ENCODE measurements at regions not wholly inside any gene's neighbourhood (a gene's known extent, or its start where the extent isn't known, plus 50 kb on each side); places are given as distances from the start of the nearest gene placed in this dataset.
A peak's percentile ranks its signal among the peaks of the same experiment; 100 is the strongest.

GRCh38 chr7:68147614-68148238, 1151.1 kb downstream of the TYW1 start:
- peak; percentile 91 for DNase-seq
- H3K4me3 ChIP-seq (ENCODE audit: low read depth, low read length): peak overlapping the region; percentile 3; the same call in 1 of the 2 replicates
- TF ChIP-seq CTCF (IDR thresholded peaks at IDR 0.05; ENCODE audit: low read depth, low read length): no peak
- H3K9me3 ChIP-seq: no peaks in the 10 kb centered on the region
- H3K4me1 ChIP-seq: peaks cover 16% of the 10 kb centered on the region
- H3K27me3 ChIP-seq: no peaks in the 10 kb centered on the region
- no peaks in the 10 kb centered on the region for H3K36me3 ChIP-seq

- no peak for DNase-seq
- no peaks in the 10 kb centered on the region for H3K9me3 ChIP-seq
- H3K4me1 ChIP-seq: peaks cover 16% of the 10 kb centered on the region
- no peak overlapping the region for H3K4me3 ChIP-seq (ENCODE audit: low read depth, low read length)
- H3K27me3 ChIP-seq: no peaks in the 10 kb centered on the region
- no peak for TF ChIP-seq CTCF (IDR thresholded peaks at IDR 0.05; ENCODE audit: low read depth, low read length)
- no peaks in the 10 kb centered on the region for H3K36me3 ChIP-seq
These were observed 1151.8 kb downstream of the TYW1 start for GRCh38 chr7:68148440-68148839.

- no peaks in the 10 kb centered on the region for H3K9me3 ChIP-seq
- no peaks in the 10 kb centered on the region for H3K36me3 ChIP-seq
- H3K4me3 ChIP-seq (ENCODE audit: low read depth, low read length): no peak overlapping the region
- peaks cover 9% of the 10 kb centered on the region; the same call in 1 of the 2 replicates for H3K4me1 ChIP-seq
- no peak for DNase-seq
- H3K27me3 ChIP-seq: no peaks in the 10 kb centered on the region
- TF ChIP-seq CTCF (IDR thresholded peaks at IDR 0.05; ENCODE audit: low read depth, low read length): no peak
These were observed 1155.6 kb downstream of the TYW1 start for GRCh38 chr7:68152205-68152604.

- no peaks in the 10 kb centered on the region for H3K27me3 ChIP-seq
- TF ChIP-seq CTCF (IDR thresholded peaks at IDR 0.05; ENCODE audit: low read depth, low read length): no peak
- DNase-seq: no peak
- H3K4me3 ChIP-seq (ENCODE audit: low read depth, low read length): no peak overlapping the region
- no peaks in the 10 kb centered on the region for H3K36me3 ChIP-seq
- H3K9me3 ChIP-seq: no peaks in the 10 kb centered on the region
- H3K4me1 ChIP-seq: no peaks in the 10 kb centered on the region
These were observed 1159.0 kb downstream of the TYW1 start for GRCh38 chr7:68155676-68156075.

- no peak for DNase-seq
- no peaks in the 10 kb centered on the region for H3K27me3 ChIP-seq
- no peaks in the 10 kb centered on the region for H3K9me3 ChIP-seq
- H3K36me3 ChIP-seq: no peaks in the 10 kb centered on the region
- no peak for TF ChIP-seq CTCF (IDR thresholded peaks at IDR 0.05; ENCODE audit: low read depth, low read length)
- no peak overlapping the region for H3K4me3 ChIP-seq (ENCODE audit: low read depth, low read length)
- H3K4me1 ChIP-seq: no peaks in the 10 kb centered on the region
These were observed 1162.2 kb downstream of the TYW1 start for GRCh38 chr7:68158686-68159295.

GRCh38 chr7:68162712-68163111, 1166.1 kb downstream of the TYW1 start:
- Histone ChIP-seq H3K9me3 (no peaks in the 10 kb centered on the region), H3K36me3 (no peaks in the 10 kb centered on the region), H3K4me3 (ENCODE audit: low read depth, low read length) (no peak overlapping the region), H3K4me1 (no peaks in the 10 kb centered on the region), H3K27me3 (no peaks in the 10 kb centered on the region)
- no peak for TF ChIP-seq CTCF (IDR thresholded peaks at IDR 0.05; ENCODE audit: low read depth, low read length)
- no peak for DNase-seq
